WTC11 (cell line): ENCODE measurements at regions not wholly inside any gene's neighbourhood (a gene's known extent, or its start where the extent isn't known, plus 50 kb on each side); places are given as distances from the start of the nearest gene placed in this dataset.

Experiments used
- ATAC-seq: fragments of 200-7000 bp; cut with Tn5 transposase; 2 replicates; pipeline ENCODE4 v1.10.0; 2021; ENCODE audit warnings: mild to moderate bottlenecking, moderate library complexity
- CTCF ChIA-PET: fragments of 300-600 bp; sonication (Branson Sonifier 250); formaldehyde crosslinking; loops from one replicate; lab custom pipeline; 2021; ENCODE audit warnings: antibody characterized with exemption; lab: Charles Lee
- POLR2A ChIA-PET: fragments of 350-600 bp; sonication (Branson Sonifier 250); formaldehyde crosslinking; loops from one replicate; lab custom pipeline; 2021; ENCODE audit warnings: antibody characterized with exemption; lab: Charles Lee
- DNase-seq: peaks from one replicate; pipeline ENCODE4 v3.0.0; 2021; ENCODE audit warnings: low spot score
- H3K27ac Mint-ChIP-seq: 2 replicates; pipeline ENCODE4 v1.8.0; 2021; ENCODE audit warnings: mixed read lengths
- H3K27me3 Mint-ChIP-seq: 2 replicates; pipeline ENCODE4 v1.8.0; 2021; ENCODE audit warnings: low read depth, mild to moderate bottlenecking, moderate library complexity, mixed read lengths
- H3K36me3 Mint-ChIP-seq: 2 replicates; pipeline ENCODE4 v1.8.0; 2021; ENCODE audit warnings: mixed read lengths
- H3K4me1 Mint-ChIP-seq: 2 replicates; pipeline ENCODE4 v1.8.0; 2022; ENCODE audit warnings: mixed read lengths
- H3K4me3 Mint-ChIP-seq: 2 replicates; pipeline ENCODE4 v1.8.0; 2021; ENCODE audit warnings: mild to moderate bottlenecking, moderate library complexity, mixed read lengths
- H3K9me3 Mint-ChIP-seq: 2 replicates; pipeline ENCODE4 v1.8.0; 2021; ENCODE audit warnings: mixed read lengths
- ATF1 ChIP-seq: sonication (generic); formaldehyde crosslinking; IDR thresholded peaks from 2 replicates; pipeline ENCODE4 v1.8.1; 2023; ENCODE audit warnings: mild to moderate bottlenecking, moderate library complexity, missing genetic modification reagents
- CBFB ChIP-seq: sonication (generic); formaldehyde crosslinking; IDR thresholded peaks from 2 replicates; pipeline ENCODE4 v1.8.1; 2022; ENCODE audit warnings: mild to moderate bottlenecking, low read depth, missing genetic modification reagents
- CREB1 ChIP-seq: sonication (generic); formaldehyde crosslinking; IDR thresholded peaks from 2 replicates; pipeline ENCODE4 v1.8.0; 2023; ENCODE audit warnings: mild to moderate bottlenecking, missing genetic modification reagents
- E2F4 ChIP-seq: sonication (generic); formaldehyde crosslinking; IDR thresholded peaks from 2 replicates; pipeline ENCODE4 v1.8.1; 2022; ENCODE audit warnings: low read depth, mild to moderate bottlenecking, moderate library complexity, missing genetic modification reagents, borderline replicate concordance
- ELF4 ChIP-seq: sonication (generic); formaldehyde crosslinking; IDR thresholded peaks from 2 replicates; pipeline ENCODE4 v1.8.1; 2022; ENCODE audit warnings: low read depth, mild to moderate bottlenecking, moderate library complexity, missing genetic modification reagents
- ESRRA ChIP-seq: sonication (generic); formaldehyde crosslinking; IDR thresholded peaks from 2 replicates; pipeline ENCODE4 v1.8.1; 2022; ENCODE audit warnings: mild to moderate bottlenecking, missing genetic modification reagents, borderline replicate concordance
- FOXK1 ChIP-seq: sonication (generic); formaldehyde crosslinking; IDR thresholded peaks from 2 replicates; pipeline ENCODE4 v1.8.0; 2022; ENCODE audit warnings: mild to moderate bottlenecking, moderate library complexity, missing genetic modification reagents
- FOXP1 ChIP-seq: sonication (generic); formaldehyde crosslinking; IDR thresholded peaks from 2 replicates; pipeline ENCODE4 v1.8.0; 2022; ENCODE audit warnings: missing genetic modification reagents, mild to moderate bottlenecking, moderate library complexity, borderline replicate concordance
- IRF2 ChIP-seq: sonication (generic); formaldehyde crosslinking; IDR thresholded peaks from 2 replicates; pipeline ENCODE4 v1.8.0; 2022; ENCODE audit warnings: low read depth, missing genetic modification reagents, borderline replicate concordance
- MXD4 ChIP-seq: fragments of 250-450 bp; sonication (Bioruptor Pico); IDR thresholded peaks from 2 replicates; pipeline ENCODE4 v1.8.0; 2021; ENCODE audit warnings: mild to moderate bottlenecking, moderate library complexity, borderline replicate concordance
- MYBL2 ChIP-seq: sonication (generic); formaldehyde crosslinking; IDR thresholded peaks from 2 replicates; pipeline ENCODE4 v1.8.1; 2023; ENCODE audit warnings: mild to moderate bottlenecking, moderate library complexity, missing genetic modification reagents
- NR2C2 ChIP-seq: sonication (generic); formaldehyde crosslinking; IDR thresholded peaks from 2 replicates; pipeline ENCODE4 v1.8.0; 2022; ENCODE audit warnings: mild to moderate bottlenecking, missing genetic modification reagents
- PRDM15 ChIP-seq: sonication (generic); formaldehyde crosslinking; IDR thresholded peaks from 2 replicates; pipeline ENCODE4 v1.8.0; 2022; ENCODE audit warnings: missing genetic modification reagents
- PREB ChIP-seq: sonication (generic); formaldehyde crosslinking; IDR thresholded peaks from 2 replicates; pipeline ENCODE4 v1.8.1; 2022; ENCODE audit warnings: mild to moderate bottlenecking, missing genetic modification reagents, moderate library complexity, borderline replicate concordance
- RORB ChIP-seq: fragments of 250-450 bp; sonication (Bioruptor Pico); IDR thresholded peaks from 2 replicates; pipeline ENCODE4 v1.9.0; 2021; ENCODE audit warnings: mild to moderate bottlenecking
- SMAD4 ChIP-seq: sonication (generic); formaldehyde crosslinking; IDR thresholded peaks from 2 replicates; pipeline ENCODE4 v1.8.0; 2022; ENCODE audit warnings: mild to moderate bottlenecking, missing genetic modification reagents
- TEAD4 ChIP-seq: sonication (generic); formaldehyde crosslinking; IDR thresholded peaks from 2 replicates; pipeline ENCODE4 v1.8.0; 2022; ENCODE audit warnings: mild to moderate bottlenecking, missing genetic modification reagents
- TP53 ChIP-seq: sonication (generic); formaldehyde crosslinking; IDR thresholded peaks from 2 replicates; pipeline ENCODE4 v1.8.1; 2023; ENCODE audit warnings: mild to moderate bottlenecking, missing genetic modification reagents
- ZNF138 ChIP-seq: sonication (generic); formaldehyde crosslinking; conservative IDR thresholded peaks from 2 replicates; pipeline ENCODE4 v1.8.1; 2022; ENCODE audit warnings: mild to moderate bottlenecking, moderate library complexity, missing genetic modification reagents
- ZNF232 ChIP-seq: sonication (generic); formaldehyde crosslinking; IDR thresholded peaks from 2 replicates; pipeline ENCODE4 v1.8.0; 2022; ENCODE audit warnings: mild to moderate bottlenecking, missing genetic modification reagents
- ZNF671 ChIP-seq: fragments of 250-450 bp; sonication (Bioruptor Pico); IDR thresholded peaks from 2 replicates; pipeline ENCODE4 v1.8.0; 2021; ENCODE audit warnings: mild to moderate bottlenecking
- ZSCAN18 ChIP-seq: fragments of 250-450 bp; sonication (Bioruptor Pico); IDR thresholded peaks from 2 replicates; pipeline ENCODE4 v2.1.2; 2022; ENCODE audit warnings: mild to moderate bottlenecking, moderate library complexity

- no peak for TF ChIP-seq ZSCAN18 (CRISPR knock-in tag)
- no peak for TF ChIP-seq MYBL2 (CRISPR knock-in tag)
- TF ChIP-seq NR2C2 (CRISPR knock-in tag) = no peak
- TF ChIP-seq E2F4 (CRISPR knock-in tag) = no peak
- no peak for TF ChIP-seq FOXP1 (CRISPR knock-in tag)
- TF ChIP-seq, all 79 proteins: peak for 0
These were observed 68.5 kb upstream of the BEGAIN start (continued) for GRCh38 chr14:100655741-100656085.

- CTCF ChIA-PET = interaction anchor here (1.3 to 8.0 kb wide), 6 partner anchors 12 to 273 kb away, joined by 3 to 68 read pairs (median 12); no protein-coding TSS in a partner anchor
- Mint-ChIP-seq H3K27ac (no peak overlapping the region), H3K36me3 (no peaks in the 10 kb centered on the region), H3K4me3 (no peak overlapping the region), H3K9me3 (no peaks in the 10 kb centered on the region)
- ATAC-seq (no peak), DNase-seq (no peak)
- TF ChIP-seq E2F4 (CRISPR knock-in tag) = no peak
- no peak for TF ChIP-seq ZNF138 (CRISPR knock-in tag)
- TF ChIP-seq RORB (CRISPR knock-in tag) = no peak
- no peak for TF ChIP-seq CBFB (CRISPR knock-in tag)
- no peak for TF ChIP-seq SMAD4
- TF ChIP-seq CREB1 (CRISPR knock-in tag) = no peak
- no peak for TF ChIP-seq IRF2 (CRISPR knock-in tag)
- TF ChIP-seq ZNF232 (CRISPR knock-in tag) = no peak
- TF ChIP-seq ELF4 (CRISPR knock-in tag) = no peak
- no peak for TF ChIP-seq TEAD4 (CRISPR knock-in tag)
- TF ChIP-seq PRDM15 = no peak
- TF ChIP-seq TP53 (CRISPR knock-in tag) = no peak
- TF ChIP-seq FOXK1 = no peak
- TF ChIP-seq MXD4 (CRISPR knock-in tag) = no peak
- no peak for TF ChIP-seq ZNF671 (CRISPR knock-in tag)
- TF ChIP-seq ATF1 (CRISPR knock-in tag) = no peak
- TF ChIP-seq PREB (CRISPR knock-in tag) = no peak
- TF ChIP-seq ESRRA (CRISPR knock-in tag) = no peak
- TF ChIP-seq, all 79 proteins: peak for 0
- Mint-ChIP-seq H3K27me3 (peaks cover 11% of the 10 kb centered on the region), H3K4me1 (peaks cover 19% of the 10 kb centered on the region)
- POLR2A ChIA-PET = no interaction called here
These were observed 69.7 kb upstream of the DLK1 start for GRCh38 chr14:100656996-100657395.
